ENCODE measurements at regions not wholly inside any gene's neighbourhood (a gene's known extent, or its start where the extent isn't known, plus 50 kb on each side); places are given as distances from the start of the nearest gene placed in this dataset.

- TF ChIP-seq SP1 (IDR thresholded peaks at IDR 0.05; ENCODE audit: low read depth, low read length) (no peak), POLR2AphosphoS5 (IDR thresholded peaks at IDR 0.05; ENCODE audit: low read depth, low read length) (no peak), ATF3 (IDR thresholded peaks at IDR 0.05; ENCODE audit: insufficient read depth, low read depth, low read length) (no peak), RNF2 (IDR thresholded peaks at IDR 0.05; ENCODE audit: borderline replicate concordance, low read depth, low read length, missing control alignments, poor library complexity, severe bottlenecking) (no peak), MAFK (IDR thresholded peaks at IDR 0.05; ENCODE audit: low read depth, low read length) (no peak), TCF12 (IDR thresholded peaks at IDR 0.05; ENCODE audit: low read depth, low read length) (no peak), GABPA (IDR thresholded peaks at IDR 0.05; ENCODE audit: borderline replicate concordance, insufficient read depth, low read length) (no peak), USF2 (IDR thresholded peaks at IDR 0.05; ENCODE audit: low read length) (no peak), HDAC6 (IDR thresholded peaks at IDR 0.05; ENCODE audit: low read depth, low read length) (no peak), TAF1 (IDR thresholded peaks at IDR 0.05; ENCODE audit: low read depth, low read length) (no peak)
Measured at GRCh38 chr20:12640251-12640650, 368.5 kb upstream of the SPTLC3 start.

Measured in H1 (cell line).